Adrenal gland (tissue), 5 donors: ENCODE measurements at regions not wholly inside any gene's neighbourhood (a gene's known extent, or its start where the extent isn't known, plus 50 kb on each side); places are given as distances from the start of the nearest gene placed in this dataset.

Experiments used
- POLR2A ChIP-seq, 2 donors: fragments of 450-650 bp; IDR thresholded peaks; one replicate each; pipeline ENCODE4 v1.6.1; 2017; ENCODE audit warnings: antibody characterized with exemption in 2 of 2, mild to moderate bottlenecking in 2 of 2, moderate library complexity in 1 of 2
- TF ChIP-seq, protein P1 (sequence below), 6 experiments: fragments of 450-650 bp in 4 of 6; fragments of 200-600 bp in 2 of 6; sonication (generic) in 1 of 6; IDR thresholded peaks; 1 replicate in 5 of 6; 2 replicates in 1 of 6; pipeline versions ENCODE4 v1.5.1 to v1.8.0; 2016 to 2021; ENCODE audit warnings: antibody characterized with exemption in 6 of 6, mild to moderate bottlenecking in 2 of 6, moderate library complexity in 1 of 6
- donor health status: DM: no; HTN: no; CAD: no.

DNA sequence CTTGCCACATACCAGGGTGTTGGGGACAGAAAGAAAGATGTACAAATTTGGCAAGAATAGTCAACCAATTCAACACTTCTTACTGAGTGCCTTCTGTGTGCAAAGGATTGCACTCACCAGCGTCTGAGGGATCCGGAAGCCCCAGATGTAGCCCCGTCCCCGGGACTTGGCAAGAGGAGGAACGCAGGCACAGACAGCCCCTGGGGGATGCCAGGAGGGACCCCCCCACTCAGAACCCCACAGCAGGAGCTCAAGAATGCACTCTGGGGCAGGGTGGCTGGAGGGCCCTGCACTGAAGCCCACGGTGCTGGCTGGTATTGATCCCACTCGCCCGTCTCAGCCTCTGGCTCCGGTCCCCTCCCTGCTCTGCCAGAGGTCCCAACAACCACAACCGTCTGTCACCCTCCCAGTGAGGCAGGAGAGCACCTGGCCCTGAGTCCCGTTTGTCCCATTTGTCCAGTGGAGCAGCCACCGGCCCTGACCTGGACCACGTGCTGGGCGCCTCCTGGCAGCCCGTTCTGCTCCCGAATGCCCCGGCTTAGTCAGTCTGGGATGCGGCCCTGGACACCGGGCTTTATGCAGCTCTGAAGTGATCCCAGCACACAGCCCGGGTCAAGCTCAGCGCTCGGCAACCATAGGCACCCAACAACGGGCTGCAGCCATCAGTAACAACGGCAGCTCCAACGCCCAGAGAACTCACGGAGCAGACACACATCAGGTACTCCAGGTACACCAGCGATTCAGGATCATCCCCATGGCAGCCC, 128.7 kb downstream of the DLL1 start:
- TF ChIP-seq, protein P1, sequence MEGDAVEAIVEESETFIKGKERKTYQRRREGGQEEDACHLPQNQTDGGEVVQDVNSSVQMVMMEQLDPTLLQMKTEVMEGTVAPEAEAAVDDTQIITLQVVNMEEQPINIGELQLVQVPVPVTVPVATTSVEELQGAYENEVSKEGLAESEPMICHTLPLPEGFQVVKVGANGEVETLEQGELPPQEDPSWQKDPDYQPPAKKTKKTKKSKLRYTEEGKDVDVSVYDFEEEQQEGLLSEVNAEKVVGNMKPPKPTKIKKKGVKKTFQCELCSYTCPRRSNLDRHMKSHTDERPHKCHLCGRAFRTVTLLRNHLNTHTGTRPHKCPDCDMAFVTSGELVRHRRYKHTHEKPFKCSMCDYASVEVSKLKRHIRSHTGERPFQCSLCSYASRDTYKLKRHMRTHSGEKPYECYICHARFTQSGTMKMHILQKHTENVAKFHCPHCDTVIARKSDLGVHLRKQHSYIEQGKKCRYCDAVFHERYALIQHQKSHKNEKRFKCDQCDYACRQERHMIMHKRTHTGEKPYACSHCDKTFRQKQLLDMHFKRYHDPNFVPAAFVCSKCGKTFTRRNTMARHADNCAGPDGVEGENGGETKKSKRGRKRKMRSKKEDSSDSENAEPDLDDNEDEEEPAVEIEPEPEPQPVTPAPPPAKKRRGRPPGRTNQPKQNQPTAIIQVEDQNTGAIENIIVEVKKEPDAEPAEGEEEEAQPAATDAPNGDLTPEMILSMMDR (IDR thresholded peaks at IDR 0.05) = no peak
- TF ChIP-seq POLR2A (IDR thresholded peaks at IDR 0.05) = no peak
